PC-3 (cell line): ENCODE measurements at regions not wholly inside any gene's neighbourhood (a gene's known extent, or its start where the extent isn't known, plus 50 kb on each side); places are given as distances from the start of the nearest gene placed in this dataset.

Experiments
- EZH2 ChIP-seq: fragments of 300-600 bp; sonication (generic); IDR thresholded peaks from one replicate; pipeline ENCODE4 v1.6.1; 2017; ENCODE audit warnings: antibody characterized with exemption, mild to moderate bottlenecking, low read length; ENCODE audit not compliant: unreplicated experiment
- TF ChIP-seq, protein P1 (sequence below): fragments of 300-600 bp; sonication (generic); conservative IDR thresholded peaks from 2 replicates; pipeline ENCODE4 v1.5.1; 2017; ENCODE audit warnings: antibody characterized with exemption, low read depth, mild to moderate bottlenecking, low read length

DNA sequence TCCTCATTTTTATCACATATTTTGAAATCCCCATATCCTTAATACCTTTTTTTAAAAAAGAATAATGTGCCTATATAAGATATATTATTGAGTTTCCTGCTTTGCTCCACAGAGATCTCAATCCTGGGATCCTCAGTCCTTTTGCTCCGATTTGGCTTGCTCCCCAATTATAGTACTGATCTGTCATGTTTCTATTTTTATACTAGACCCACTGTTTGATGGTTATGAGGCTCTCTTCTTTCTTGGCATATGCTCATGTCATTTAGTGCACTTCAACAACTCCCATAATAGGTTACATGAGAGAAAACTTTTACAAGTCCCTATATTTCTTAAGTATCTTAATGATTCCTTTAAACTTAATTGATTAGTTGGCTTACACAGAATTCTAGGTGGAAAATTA is 958.5 kb upstream of the EPHA7 start:
- TF ChIP-seq EZH2, result no peak
- TF ChIP-seq, protein P1, sequence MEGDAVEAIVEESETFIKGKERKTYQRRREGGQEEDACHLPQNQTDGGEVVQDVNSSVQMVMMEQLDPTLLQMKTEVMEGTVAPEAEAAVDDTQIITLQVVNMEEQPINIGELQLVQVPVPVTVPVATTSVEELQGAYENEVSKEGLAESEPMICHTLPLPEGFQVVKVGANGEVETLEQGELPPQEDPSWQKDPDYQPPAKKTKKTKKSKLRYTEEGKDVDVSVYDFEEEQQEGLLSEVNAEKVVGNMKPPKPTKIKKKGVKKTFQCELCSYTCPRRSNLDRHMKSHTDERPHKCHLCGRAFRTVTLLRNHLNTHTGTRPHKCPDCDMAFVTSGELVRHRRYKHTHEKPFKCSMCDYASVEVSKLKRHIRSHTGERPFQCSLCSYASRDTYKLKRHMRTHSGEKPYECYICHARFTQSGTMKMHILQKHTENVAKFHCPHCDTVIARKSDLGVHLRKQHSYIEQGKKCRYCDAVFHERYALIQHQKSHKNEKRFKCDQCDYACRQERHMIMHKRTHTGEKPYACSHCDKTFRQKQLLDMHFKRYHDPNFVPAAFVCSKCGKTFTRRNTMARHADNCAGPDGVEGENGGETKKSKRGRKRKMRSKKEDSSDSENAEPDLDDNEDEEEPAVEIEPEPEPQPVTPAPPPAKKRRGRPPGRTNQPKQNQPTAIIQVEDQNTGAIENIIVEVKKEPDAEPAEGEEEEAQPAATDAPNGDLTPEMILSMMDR, result no peak
